T-cell (primary cell): ENCODE measurements at regions not wholly inside any gene's neighbourhood (a gene's known extent, or its start where the extent isn't known, plus 50 kb on each side); places are given as distances from the start of the nearest gene placed in this dataset.

ENCODE experiments used
- ATAC-seq, 4 experiments: fragments of 200-7000 bp in 3 of 4; fragments of 150-1000 bp in 1 of 4; cut with Tn5 transposase; replicated peaks in 1 of 4; 1 replicate in 3 of 4; 2 replicates in 1 of 4; pipeline ENCODE4 v1.10.0; 2021; ENCODE audit warnings: moderate library complexity in 3 of 4, mild to moderate bottlenecking in 2 of 4, moderate number of reproducible peaks in 1 of 4
- CTCF ChIA-PET, 2 donors: fragments of 300-600 bp; sonication (Branson Sonifier 250); formaldehyde crosslinking; loops; one replicate each; lab custom pipeline; 2022; ENCODE audit warnings: antibody characterized with exemption in 2 of 2; lab: Charles Lee
- POLR2A ChIA-PET, 2 donors: fragments of 300-600 bp; sonication (Branson Sonifier 250); formaldehyde crosslinking; loops; one replicate each; lab custom pipeline; 2022; ENCODE audit warnings: antibody characterized with exemption in 2 of 2; lab: Charles Lee
- DNase-seq, 35 experiments: peaks; one replicate each; pipeline versions ENCODE4 v3.0.0 to v3.0.0-alpha.2; 2013 to 2023
- H3K27ac ChIP-seq: one replicate; pipeline ENCODE4 v1.5.1; 2013; ENCODE audit warnings: low read length
- H3K27me3 ChIP-seq, 2 experiments: replicated peaks in 1 of 2; 1 replicate in 1 of 2; 2 replicates in 1 of 2; pipeline versions ENCODE4 v1.6.1 to v1.7.0; 2013; ENCODE audit warnings: low read length in 1 of 2, mixed read lengths in 1 of 2; ENCODE audit not compliant: control insufficient read depth in 2 of 2, insufficient read depth in 2 of 2; ENCODE audit errors: extremely low read depth in 1 of 2
- H3K36me3 ChIP-seq, 2 donors: 1 replicate in 1 of 2; 2 replicates in 1 of 2; pipeline versions ENCODE4 v1.6.1 to v1.7.0; 2013; ENCODE audit warnings: low read length in 1 of 2; ENCODE audit not compliant: control insufficient read depth in 2 of 2, insufficient read depth in 1 of 2; ENCODE audit errors: extremely low read depth in 1 of 2
- H3K4me1 ChIP-seq, 2 experiments: 1 replicate in 1 of 2; 2 replicates in 1 of 2; pipeline versions ENCODE4 v1.6.1 to v1.7.0; 2013; ENCODE audit warnings: low read length in 2 of 2, mixed read lengths in 1 of 2; ENCODE audit not compliant: insufficient read depth in 2 of 2, control insufficient read depth in 1 of 2; ENCODE audit errors: extremely low read depth in 1 of 2
- H3K4me3 ChIP-seq, 2 donors: 1 replicate in 1 of 2; 2 replicates in 1 of 2; pipeline versions ENCODE4 v1.5.1 to v1.7.0; 2013; ENCODE audit warnings: mild to moderate bottlenecking in 2 of 2, low read length in 1 of 2, moderate library complexity in 1 of 2; ENCODE audit not compliant: control insufficient read depth in 1 of 2; ENCODE audit errors: extremely low read depth in 1 of 2
- H3K9me3 ChIP-seq: 2 replicates; pipeline ENCODE4 v1.7.0; 2013
- H3K27ac Mint-ChIP-seq, 2 donors: one replicate each; pipeline ENCODE4 v1.8.0; 2020 to 2021; ENCODE audit warnings: mild to moderate bottlenecking in 2 of 2, mixed read lengths in 2 of 2
- H3K27me3 Mint-ChIP-seq, 2 donors: one replicate each; pipeline ENCODE4 v1.8.0; 2021 to 2022; ENCODE audit warnings: mixed read lengths in 2 of 2
- H3K36me3 Mint-ChIP-seq: one replicate; pipeline ENCODE4 v1.8.0; 2021; ENCODE audit warnings: mixed read lengths
- H3K4me1 Mint-ChIP-seq, 3 donors: one replicate each; pipeline ENCODE4 v1.8.0; 2020 to 2022; ENCODE audit warnings: mixed read lengths in 3 of 3, mild to moderate bottlenecking in 1 of 3
- H3K4me3 Mint-ChIP-seq, 3 donors: one replicate each; pipeline ENCODE4 v1.8.0; 2020 to 2022; ENCODE audit warnings: mild to moderate bottlenecking in 3 of 3, mixed read lengths in 3 of 3, moderate library complexity in 3 of 3
- H3K9me3 Mint-ChIP-seq, 3 donors: one replicate each; pipeline ENCODE4 v1.8.0; 2020 to 2022; ENCODE audit warnings: mixed read lengths in 3 of 3
- WGBS: methylation state at CpG from one replicate; pipeline ENCODE4 v1.1.5; 2013; ENCODE audit warnings: missing lambda C conversion rate; ENCODE audit not compliant: insufficient coverage; 5-methylcytosine and 5-hydroxymethylcytosine counted together

DNA sequence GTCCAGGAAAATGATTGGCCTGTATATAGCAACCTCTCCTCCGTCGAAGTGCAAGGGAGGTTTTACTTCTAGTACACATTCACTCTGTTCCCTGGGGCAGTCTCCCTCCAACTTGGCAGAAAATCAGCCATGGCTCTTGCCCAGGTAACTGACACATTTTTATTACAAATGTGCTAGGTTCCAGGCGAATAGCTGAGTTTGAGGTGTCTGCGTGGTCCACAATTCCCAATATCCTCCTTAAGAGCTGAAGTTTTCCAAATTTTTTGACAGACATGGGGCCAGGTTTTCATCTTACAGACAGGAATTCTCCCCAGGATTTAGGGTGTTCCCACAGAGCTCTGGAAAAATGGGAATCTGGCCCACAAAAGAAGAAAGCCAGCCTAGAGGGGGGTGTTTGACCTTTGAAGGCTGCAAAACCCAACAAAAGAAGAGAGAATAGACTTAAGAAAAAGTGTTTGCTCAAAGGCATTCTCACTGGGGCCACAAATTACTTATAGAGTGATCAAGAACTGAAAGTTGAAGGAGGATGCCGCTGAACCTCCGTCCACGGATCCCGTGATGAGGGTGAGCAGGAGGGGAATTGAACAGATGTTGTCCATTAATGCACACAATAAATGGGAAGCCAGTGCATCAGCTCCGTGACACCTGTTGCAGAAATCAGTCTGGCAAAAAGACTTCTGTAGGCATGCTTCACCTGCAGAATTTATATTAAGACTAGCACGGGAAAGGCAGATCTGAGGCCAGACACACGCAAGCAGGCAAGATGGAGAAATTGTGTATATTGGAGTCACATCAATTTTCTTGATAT is 242.3 kb upstream of the COPS8 start:
- CTCF ChIA-PET = no interaction called here
- POLR2A ChIA-PET = no interaction called here
- H3K9me3 ChIP-seq = no peaks in the 10 kb centered on the region
- Mint-ChIP-seq H3K27ac (no peak overlapping the region), H3K4me3 (no peak overlapping the region), H3K36me3 (no peaks in the 10 kb centered on the region), H3K4me1 (peaks cover 0 to 4% (median 0%) of the 10 kb centered on the region in 3 donors), H3K9me3 (no peaks in the 10 kb centered on the region), H3K27me3 (peaks cover 0 to 15% of the 10 kb centered on the region in 2 donors)
- H3K4me1 ChIP-seq = no peaks in the 10 kb centered on the region
- H3K27me3 ChIP-seq = peaks cover 0 to 19% of the 10 kb centered on the region in 2 experiments
- WGBS = 93% methylated on average over 9 of the region's 11 CpGs
- ATAC-seq = no peak
- H3K36me3 ChIP-seq = no peaks in the 10 kb centered on the region
- H3K4me3 ChIP-seq = no peak overlapping the region
- no peak for DNase-seq
- H3K27ac ChIP-seq = no peak overlapping the region

DNA sequence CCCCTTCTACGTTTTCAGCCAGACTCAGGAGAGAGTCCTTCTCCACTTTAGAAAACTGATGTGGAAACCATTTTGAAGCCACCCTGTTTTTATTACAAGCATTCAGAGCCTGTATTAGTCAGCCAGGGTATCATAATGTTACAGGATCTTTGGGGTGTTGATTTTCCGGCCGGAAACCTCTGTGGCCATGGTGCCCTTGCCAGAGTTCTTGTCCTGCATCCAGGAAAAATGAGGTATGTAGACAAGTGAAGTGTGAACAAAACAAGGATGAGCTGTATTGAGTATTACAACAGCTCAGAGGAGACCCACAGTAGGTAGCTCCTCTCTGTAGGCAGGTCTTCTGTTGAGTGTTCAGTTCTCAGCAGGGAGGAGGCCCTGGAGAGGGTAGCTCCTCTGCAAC is 241.0 kb upstream of the COPS8 start:
- CTCF ChIA-PET = no interaction called here
- POLR2A ChIA-PET = no interaction called here
- WGBS = 63% methylated on average over 3 of the region's 3 CpGs
- no peak overlapping the region for H3K4me3 Mint-ChIP-seq
- DNase-seq = no peak
- no peaks in the 10 kb centered on the region for H3K36me3 Mint-ChIP-seq
- peaks cover 0 to 4% (median 0%) of the 10 kb centered on the region in 3 donors for H3K4me1 Mint-ChIP-seq
- no peak for ATAC-seq
- Histone ChIP-seq H3K36me3 (no peaks in the 10 kb centered on the region), H3K4me1 (no peaks in the 10 kb centered on the region), H3K27ac (no peak overlapping the region), H3K27me3 (peaks cover 0 to 19% of the 10 kb centered on the region in 2 experiments), H3K9me3 (no peaks in the 10 kb centered on the region), H3K4me3 (no peak overlapping the region)
- no peaks in the 10 kb centered on the region for H3K9me3 Mint-ChIP-seq
- no peak overlapping the region for H3K27ac Mint-ChIP-seq
- H3K27me3 Mint-ChIP-seq = peaks cover 0 to 15% of the 10 kb centered on the region in 2 donors

DNA sequence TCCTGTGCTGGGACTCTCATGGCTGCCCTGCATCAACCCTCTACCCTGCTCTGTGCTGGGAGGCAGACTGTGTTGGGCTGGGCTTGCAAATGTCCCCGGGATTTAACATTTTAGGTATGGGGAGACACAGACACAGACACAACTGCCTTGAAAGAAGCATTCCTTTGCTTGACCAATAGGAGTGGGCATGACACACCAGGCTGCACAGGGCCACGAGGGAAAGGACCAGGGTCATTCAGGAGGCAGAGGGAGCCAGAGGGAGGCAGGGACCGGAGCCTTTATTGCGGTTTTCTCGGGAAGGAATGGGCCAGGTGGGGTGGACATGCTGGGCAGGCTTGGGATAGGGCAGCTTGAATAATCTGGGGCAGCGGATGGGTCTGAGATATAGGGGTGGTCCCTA is 238.7 kb upstream of the COPS8 start:
- ChIA-PET POLR2A (no interaction called here), CTCF (no interaction called here)
- DNase-seq (no peak), ATAC-seq (no peak)
- no peak overlapping the region for H3K27ac Mint-ChIP-seq
- Histone ChIP-seq H3K4me3 (no peak overlapping the region), H3K9me3 (no peaks in the 10 kb centered on the region), H3K36me3 (no peaks in the 10 kb centered on the region), H3K27me3 (peaks cover 0 to 21% of the 10 kb centered on the region in 2 experiments), H3K27ac (no peak overlapping the region), H3K4me1 (no peaks in the 10 kb centered on the region)
- H3K4me1 Mint-ChIP-seq = peaks cover 0 to 4% (median 0%) of the 10 kb centered on the region in 3 donors
- no peaks in the 10 kb centered on the region for H3K9me3 Mint-ChIP-seq
- H3K36me3 Mint-ChIP-seq = no peaks in the 10 kb centered on the region
- H3K4me3 Mint-ChIP-seq = no peak overlapping the region
- peaks cover 0 to 13% of the 10 kb centered on the region in 2 donors for H3K27me3 Mint-ChIP-seq
- 57% methylated on average over 5 of the region's 6 CpGs for WGBS

DNA sequence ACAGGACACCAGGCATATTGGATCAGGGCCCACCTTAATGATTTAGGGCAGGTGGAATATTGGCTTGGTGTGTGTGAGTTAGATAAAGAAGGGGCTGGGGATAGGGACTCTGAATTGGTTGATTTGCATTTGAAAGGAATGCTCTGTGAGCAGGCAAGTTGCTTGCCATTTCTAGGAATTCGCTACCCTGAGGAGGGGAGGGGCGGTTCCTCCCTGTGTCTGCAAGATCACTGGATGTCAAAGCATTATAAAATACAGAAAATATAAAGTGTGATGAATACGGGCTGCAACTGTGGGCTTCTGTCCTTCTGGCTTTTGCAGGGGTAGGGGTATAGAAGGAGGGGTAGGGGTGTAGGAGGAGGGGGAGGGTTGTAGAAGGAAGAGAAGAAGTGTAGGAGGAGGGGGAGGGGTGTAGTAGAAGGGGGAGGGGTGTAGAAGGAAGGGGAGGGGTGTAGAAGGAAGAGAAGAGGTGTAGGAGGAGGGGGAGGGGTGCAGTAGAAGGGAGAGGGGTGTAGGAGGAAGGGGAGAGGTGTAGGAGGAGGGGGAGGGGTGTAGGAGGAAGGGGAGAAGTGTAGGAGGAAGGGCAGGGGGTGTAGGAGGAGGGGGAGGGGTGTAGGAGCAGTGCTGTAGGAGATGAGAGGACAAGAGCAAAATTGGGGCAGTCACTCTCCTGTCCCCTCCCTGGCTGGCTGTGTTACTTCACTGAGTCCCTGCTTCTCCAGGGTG is 238.0 kb upstream of the COPS8 start:
- POLR2A ChIA-PET = no interaction called here
- ATAC-seq (no peak), DNase-seq (no peak)
- Mint-ChIP-seq H3K4me3 (no peak overlapping the region), H3K4me1 (peaks cover 0 to 4% (median 0%) of the 10 kb centered on the region in 3 donors), H3K9me3 (no peaks in the 10 kb centered on the region), H3K27me3 (peaks cover 0 to 9% of the 10 kb centered on the region in 2 donors), H3K27ac (no peak overlapping the region), H3K36me3 (no peaks in the 10 kb centered on the region)
- no peaks in the 10 kb centered on the region for H3K36me3 ChIP-seq
- H3K27me3 ChIP-seq = peaks cover 0 to 16% of the 10 kb centered on the region in 2 experiments
- 71% methylated on average over 3 of the region's 3 CpGs for WGBS
- H3K27ac ChIP-seq = no peak overlapping the region
- no peaks in the 10 kb centered on the region for H3K4me1 ChIP-seq
- CTCF ChIA-PET = no interaction called here
- no peak overlapping the region for H3K4me3 ChIP-seq
- no peaks in the 10 kb centered on the region for H3K9me3 ChIP-seq

DNA sequence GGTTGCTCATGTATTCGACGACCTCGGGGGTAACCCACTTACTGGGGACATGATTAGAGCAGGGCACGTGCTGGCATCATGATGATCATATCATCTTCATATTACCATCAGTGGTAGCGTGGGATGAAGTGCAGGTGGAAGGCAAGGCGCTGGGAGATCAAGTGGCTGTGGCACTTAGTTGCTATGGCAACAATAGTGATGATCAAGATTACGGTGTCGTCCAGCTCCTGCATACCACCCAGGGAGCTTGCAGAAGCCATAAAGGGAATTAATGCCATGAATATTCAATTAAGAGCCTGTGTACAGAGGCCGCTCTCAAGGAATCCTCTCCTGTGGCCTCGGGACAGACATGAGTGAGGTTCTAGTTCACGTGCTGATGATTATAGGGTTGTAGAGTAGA is 237.2 kb upstream of the COPS8 start:
- DNase-seq (no peak), ATAC-seq (no peak)
- 72% methylated on average over 3 of the region's 11 CpGs for WGBS
- Mint-ChIP-seq H3K27me3 (peaks cover 0 to 8% of the 10 kb centered on the region in 2 donors), H3K36me3 (no peaks in the 10 kb centered on the region), H3K4me3 (no peak overlapping the region), H3K9me3 (no peaks in the 10 kb centered on the region), H3K27ac (no peak overlapping the region), H3K4me1 (peaks cover 0 to 4% (median 0%) of the 10 kb centered on the region in 3 donors)
- no peak overlapping the region for H3K4me3 ChIP-seq
- ChIA-PET POLR2A (no interaction called here), CTCF (no interaction called here)
- H3K27ac ChIP-seq = no peak overlapping the region
- H3K9me3 ChIP-seq = no peaks in the 10 kb centered on the region
- no peaks in the 10 kb centered on the region for H3K4me1 ChIP-seq
- H3K36me3 ChIP-seq = no peaks in the 10 kb centered on the region
- H3K27me3 ChIP-seq = peaks cover 0 to 16% of the 10 kb centered on the region in 2 experiments

DNA sequence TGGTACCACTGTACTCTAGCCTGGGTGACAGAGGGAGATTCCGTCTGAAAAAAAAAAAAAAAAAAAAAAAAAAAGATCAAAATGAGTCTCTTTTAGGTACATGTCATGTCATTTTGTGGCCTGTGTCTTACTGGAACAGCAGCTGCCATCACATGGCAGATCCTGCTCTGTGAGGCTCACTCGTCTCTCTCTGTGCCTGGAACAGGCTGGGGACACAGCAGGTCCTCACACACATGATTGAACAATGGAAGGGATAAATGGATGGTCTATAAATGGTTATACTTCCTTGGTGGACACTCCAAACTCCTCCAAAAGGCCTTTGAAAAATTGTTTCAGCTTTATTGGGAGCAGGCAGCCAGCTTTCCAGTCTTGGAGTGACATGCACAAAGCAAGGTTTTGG is 236.2 kb upstream of the COPS8 start:
- Histone ChIP-seq H3K36me3 (no peaks in the 10 kb centered on the region), H3K4me3 (no peak overlapping the region), H3K27me3 (peaks cover 0 to 16% of the 10 kb centered on the region in 2 experiments), H3K4me1 (no peaks in the 10 kb centered on the region), H3K9me3 (no peaks in the 10 kb centered on the region), H3K27ac (no peak overlapping the region)
- no peak for DNase-seq
- POLR2A ChIA-PET = interaction anchor here in 1 of 2 donors (0.6 kb wide), 1 partner anchor 52 kb away, joined by 8 read pairs; no protein-coding TSS in a partner anchor
- Mint-ChIP-seq H3K4me1 (peaks cover 0 to 4% (median 0%) of the 10 kb centered on the region in 3 donors), H3K27ac (no peak overlapping the region), H3K4me3 (no peak overlapping the region), H3K36me3 (no peaks in the 10 kb centered on the region), H3K27me3 (peaks cover 0 to 3% of the 10 kb centered on the region in 2 donors), H3K9me3 (no peaks in the 10 kb centered on the region)
- CTCF ChIA-PET = no interaction called here
- ATAC-seq = no peak
- WGBS = no CpG with 5 or more reads among the region's 2 CpGs
